Activated CD4-positive, alpha-beta memory T cell treated with anti-CD3 and anti-CD28 coated beads for 36 hours (primary cell): ENCODE measurements at regions not wholly inside any gene's neighbourhood (a gene's known extent, or its start where the extent isn't known, plus 50 kb on each side); places are given as distances from the start of the nearest gene placed in this dataset.

ENCODE experiments used
- CTCF ChIA-PET: fragments of 350-600 bp; sonication (Branson Sonifier 250); formaldehyde crosslinking; loops from one replicate; lab custom pipeline; 2021; ENCODE audit warnings: antibody characterized with exemption, inconsistent platforms; lab: Charles Lee
- POLR2A ChIA-PET: fragments of 350-600 bp; sonication (Branson Sonifier 250); formaldehyde crosslinking; loops from one replicate; lab custom pipeline; 2021; ENCODE audit warnings: antibody characterized with exemption; lab: Charles Lee
- DNase-seq: peaks from one replicate; pipeline ENCODE4 v3.0.0-alpha.2; 2020
- H3K27ac Mint-ChIP-seq: one replicate; pipeline ENCODE4 v1.8.0; 2021; ENCODE audit warnings: mixed read lengths
- H3K27me3 Mint-ChIP-seq: one replicate; pipeline ENCODE4 v1.8.0; 2021; ENCODE audit warnings: mixed read lengths
- H3K36me3 Mint-ChIP-seq: one replicate; pipeline ENCODE4 v1.8.0; 2021; ENCODE audit warnings: mixed read lengths
- H3K4me1 Mint-ChIP-seq: one replicate; pipeline ENCODE4 v1.8.0; 2021; ENCODE audit warnings: low read depth, mixed read lengths
- H3K4me3 Mint-ChIP-seq: one replicate; pipeline ENCODE4 v1.8.0; 2021; ENCODE audit warnings: mild to moderate bottlenecking, mixed read lengths
- H3K9me3 Mint-ChIP-seq: one replicate; pipeline ENCODE4 v1.8.0; 2021; ENCODE audit warnings: mixed read lengths
- intact Hi-C: fragments of 100-400 bp; cut with micrococcal nuclease; formaldehyde crosslinking; loops from one replicate; pipeline ENCODE4 v1.15.1; 2023

- Mint-ChIP-seq H3K36me3 (no peaks in the 10 kb centered on the region), H3K9me3 (no peaks in the 10 kb centered on the region), H3K4me3 (no peak overlapping the region), H3K4me1 (no peaks in the 10 kb centered on the region), H3K27me3 (no peaks in the 10 kb centered on the region), H3K27ac (no peak overlapping the region)
- ChIA-PET POLR2A (no interaction called here), CTCF (no interaction called here)
- intact Hi-C loops = no loop called here
- no peak for DNase-seq
Observed at GRCh38 chr5:67289763-67290521, 93.3 kb upstream of the CD180 start.

- Mint-ChIP-seq H3K27ac (no peak overlapping the region), H3K27me3 (no peaks in the 10 kb centered on the region), H3K4me3 (no peak overlapping the region), H3K9me3 (no peaks in the 10 kb centered on the region), H3K4me1 (no peaks in the 10 kb centered on the region), H3K36me3 (no peaks in the 10 kb centered on the region)
- CTCF ChIA-PET = no interaction called here
- no peak for DNase-seq
- POLR2A ChIA-PET = no interaction called here
- intact Hi-C loops = no loop called here
Observed at GRCh38 chr5:67287510-67288268, 91.1 kb upstream of the CD180 start.

GRCh38 chr5:67286006-67286405, 89.4 kb upstream of the CD180 start:
- Mint-ChIP-seq H3K27ac (no peak overlapping the region), H3K9me3 (no peaks in the 10 kb centered on the region), H3K27me3 (no peaks in the 10 kb centered on the region), H3K4me3 (no peak overlapping the region), H3K4me1 (no peaks in the 10 kb centered on the region), H3K36me3 (no peaks in the 10 kb centered on the region)
- ChIA-PET CTCF (interaction anchor here (0.8 kb wide), 1 partner anchor 40 kb away, joined by 3 read pairs; no protein-coding TSS in a partner anchor), POLR2A (no interaction called here)
- intact Hi-C loops = no loop called here
- DNase-seq = no peak

DNA sequence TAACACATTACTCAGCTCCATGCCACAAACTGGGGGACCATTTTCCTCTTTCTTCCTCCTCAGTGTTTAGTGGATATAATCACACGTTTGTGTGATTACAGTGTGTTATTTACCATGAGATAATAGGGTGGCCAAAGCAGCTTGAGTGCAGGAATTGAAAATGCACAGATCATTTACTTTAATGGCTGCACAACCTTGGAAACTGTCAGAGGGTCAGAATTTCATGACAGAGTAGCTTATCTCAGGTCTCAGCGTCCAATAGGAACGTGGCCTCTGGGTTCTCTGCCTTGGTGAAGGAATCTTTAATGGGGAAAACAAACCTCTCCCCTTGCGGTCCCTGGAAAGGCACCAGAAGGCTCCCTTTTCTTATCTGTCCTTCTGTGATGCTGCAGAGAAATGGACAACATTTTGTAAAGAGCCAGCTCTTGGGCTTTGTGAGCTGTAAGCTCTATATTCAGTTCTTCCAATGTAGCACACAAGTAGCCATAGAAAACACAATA, 87.4 kb upstream of the CD180 start:
- Mint-ChIP-seq H3K27ac (no peak overlapping the region), H3K9me3 (peaks cover 7% of the 10 kb centered on the region), H3K36me3 (no peaks in the 10 kb centered on the region), H3K4me3 (no peak overlapping the region), H3K27me3 (no peaks in the 10 kb centered on the region), H3K4me1 (no peaks in the 10 kb centered on the region)
- ChIA-PET CTCF (interaction anchor here (1.0 kb wide), 1 partner anchor 37 kb away, joined by 3 read pairs; no protein-coding TSS in a partner anchor), POLR2A (no interaction called here)
- intact Hi-C loops = no loop called here
- no peak for DNase-seq

DNA sequence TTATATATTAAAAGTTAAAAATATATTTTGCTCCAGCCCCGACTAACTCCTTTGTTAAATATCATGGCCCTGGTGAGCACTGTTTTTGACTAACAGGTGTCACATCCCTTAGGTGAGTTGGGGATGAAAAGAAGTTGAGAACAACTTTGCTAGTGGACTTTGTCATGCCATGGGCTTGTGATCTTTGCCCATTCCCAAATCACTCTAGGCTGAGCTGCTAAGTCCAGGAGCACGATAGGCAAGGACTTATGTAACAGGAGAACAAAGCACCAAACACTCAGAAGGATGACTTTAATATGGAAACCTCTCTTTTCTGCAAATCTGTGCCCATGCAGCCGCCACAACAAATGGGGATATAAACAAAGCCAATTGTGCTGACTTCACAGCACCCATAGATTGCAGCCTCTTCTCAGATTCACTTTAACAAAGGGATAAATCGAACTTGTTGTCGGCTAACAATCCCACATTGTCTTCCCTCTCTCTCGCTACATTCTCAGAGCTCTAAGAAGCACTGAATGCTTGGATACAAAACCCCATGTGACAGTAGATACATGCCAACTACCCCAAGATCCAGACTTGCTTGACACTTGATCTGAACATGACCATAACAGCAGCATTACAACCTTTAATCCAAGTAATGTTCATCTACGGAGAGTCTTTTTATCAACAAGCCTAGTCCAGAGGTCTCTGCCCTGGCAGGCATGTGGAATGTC, 86.8 kb upstream of the CD180 start:
- Mint-ChIP-seq H3K4me3 (no peak overlapping the region), H3K27ac (no peak overlapping the region), H3K9me3 (peaks cover 13% of the 10 kb centered on the region), H3K36me3 (peaks cover 3% of the 10 kb centered on the region), H3K4me1 (no peaks in the 10 kb centered on the region), H3K27me3 (no peaks in the 10 kb centered on the region)
- ChIA-PET POLR2A (no interaction called here), CTCF (interaction anchor here (1.0 kb wide), 1 partner anchor 36 kb away, joined by 3 read pairs; no protein-coding TSS in a partner anchor)
- DNase-seq = no peak
- intact Hi-C loops = no loop called here

DNA sequence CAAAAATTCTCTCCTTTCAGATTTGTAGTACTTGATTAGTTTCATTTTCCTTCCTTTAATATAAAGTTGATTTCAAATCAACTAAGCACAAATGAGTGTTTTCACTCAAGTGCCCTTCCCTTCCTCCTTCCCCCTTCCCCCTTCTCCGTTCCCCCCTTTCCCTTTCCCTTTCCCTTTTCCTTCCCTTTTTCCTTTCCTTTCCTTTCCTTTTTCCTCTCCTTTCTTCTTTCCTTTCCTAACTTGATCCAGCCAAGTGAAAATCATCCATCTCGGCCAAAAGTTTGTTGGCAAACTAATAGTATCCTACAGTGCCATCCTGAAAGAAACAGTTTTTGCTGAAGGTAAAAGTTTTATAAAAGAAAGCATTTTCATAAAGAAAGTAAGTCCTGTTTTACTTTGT, 85.3 kb upstream of the CD180 start:
- Mint-ChIP-seq H3K4me3 (no peak overlapping the region), H3K9me3 (peaks cover 22% of the 10 kb centered on the region), H3K27me3 (no peaks in the 10 kb centered on the region), H3K4me1 (no peaks in the 10 kb centered on the region), H3K27ac (no peak overlapping the region), H3K36me3 (peaks cover 7% of the 10 kb centered on the region)
- no peak for DNase-seq
- ChIA-PET POLR2A (no interaction called here), CTCF (no interaction called here)
- intact Hi-C loops = no loop called here

DNA sequence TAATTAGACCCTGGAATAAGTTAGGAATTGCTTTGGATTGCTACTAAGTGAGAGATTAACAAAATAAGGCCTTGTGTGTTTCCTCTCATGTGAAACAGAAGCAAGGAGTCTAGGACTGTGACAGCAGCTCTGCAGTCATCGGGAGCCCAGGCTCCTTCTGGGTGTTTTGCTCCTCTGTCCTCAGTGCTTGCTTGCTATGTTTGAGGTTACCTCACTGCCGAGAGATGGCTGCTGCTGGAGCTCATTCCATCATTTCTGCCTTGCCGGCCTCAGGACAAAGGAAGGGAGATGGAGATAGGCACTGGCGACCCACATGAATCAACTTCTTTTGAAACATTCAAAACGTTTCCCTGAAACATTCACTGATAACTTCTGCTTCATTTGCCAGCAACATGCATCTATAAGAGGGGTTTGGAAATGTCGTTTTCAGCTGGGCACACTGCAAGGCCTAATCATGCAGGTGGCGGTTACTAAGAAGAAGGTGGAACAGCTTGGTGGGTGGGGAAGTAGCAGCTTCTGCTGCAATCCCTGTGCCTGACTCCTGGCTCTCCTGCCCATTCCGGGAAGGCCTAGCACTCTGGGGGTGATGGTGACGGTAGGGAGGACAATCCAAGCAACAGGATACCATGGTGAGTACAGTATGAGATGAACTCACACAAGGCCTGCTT, 77.2 kb upstream of the CD180 start:
- no peak for DNase-seq
- Mint-ChIP-seq H3K36me3 (peaks cover 7% of the 10 kb centered on the region), H3K27ac (no peak overlapping the region), H3K4me3 (no peak overlapping the region), H3K27me3 (no peaks in the 10 kb centered on the region), H3K9me3 (peaks cover 13% of the 10 kb centered on the region), H3K4me1 (no peaks in the 10 kb centered on the region)
- intact Hi-C loops = no loop called here
- CTCF ChIA-PET = no interaction called here
- POLR2A ChIA-PET = no interaction called here

- Mint-ChIP-seq H3K9me3 (peaks cover 4% of the 10 kb centered on the region), H3K36me3 (peaks cover 1% of the 10 kb centered on the region)
- POLR2A ChIA-PET = no interaction called here
Observed at GRCh38 chr5:67272453-67273130, 76.0 kb upstream of the CD180 start.

GRCh38 chr5:67268231-67269021, 71.8 kb upstream of the CD180 start:
- CTCF ChIA-PET = no interaction called here
- H3K27ac Mint-ChIP-seq = no peak overlapping the region
- no peaks in the 10 kb centered on the region for H3K36me3 Mint-ChIP-seq
- DNase-seq = no peak
- no peaks in the 10 kb centered on the region for H3K4me1 Mint-ChIP-seq
- intact Hi-C loops = no loop called here
- H3K27me3 Mint-ChIP-seq = no peaks in the 10 kb centered on the region
- H3K9me3 Mint-ChIP-seq = no peaks in the 10 kb centered on the region
- POLR2A ChIA-PET = no interaction called here
- H3K4me3 Mint-ChIP-seq = no peak overlapping the region

More at GRCh38 chr5:67272453-67273130, 76.0 kb upstream of the CD180 start:
- no peak for DNase-seq
- Mint-ChIP-seq H3K4me1 (no peaks in the 10 kb centered on the region), H3K27ac (no peak overlapping the region), H3K4me3 (no peak overlapping the region), H3K27me3 (no peaks in the 10 kb centered on the region)
- intact Hi-C loops = no loop called here
- CTCF ChIA-PET = interaction anchor here (0.8 kb wide), 1 partner anchor 10 kb away, joined by 4 read pairs; no protein-coding TSS in a partner anchor

GRCh38 chr5:67267512-67268216, 71.1 kb upstream of the CD180 start:
- no peak overlapping the region for H3K27ac Mint-ChIP-seq
- H3K9me3 Mint-ChIP-seq = no peaks in the 10 kb centered on the region
- no peak for DNase-seq
- intact Hi-C loops = no loop called here
- H3K27me3 Mint-ChIP-seq = no peaks in the 10 kb centered on the region
- H3K4me1 Mint-ChIP-seq = no peaks in the 10 kb centered on the region
- ChIA-PET POLR2A (no interaction called here), CTCF (no interaction called here)
- H3K36me3 Mint-ChIP-seq = no peaks in the 10 kb centered on the region
- no peak overlapping the region for H3K4me3 Mint-ChIP-seq
